HG03457 (cell line): ENCODE measurements at regions not wholly inside any gene's neighbourhood (a gene's known extent, or its start where the extent isn't known, plus 50 kb on each side); places are given as distances from the start of the nearest gene placed in this dataset.

ENCODE experiments used
- ATAC-seq: cut with Tn5 transposase; IDR thresholded peaks from one replicate; pipeline ENCODE4 v1.9.1; 2021; ENCODE audit warnings: moderate number of reproducible peaks; ENCODE audit not compliant: unreplicated experiment

- ATAC-seq, result no peak
These were observed 417.0 kb downstream of the HTR7 start for GRCh38 chr10:90440870-90441269.

GRCh38 chr10:90443342-90443741 lies 414.5 kb downstream of the HTR7 start:
- ATAC-seq, result no peak

- ATAC-seq, result no peak
These were observed 410.0 kb downstream of the HTR7 start for GRCh38 chr10:90447831-90448230.

- no peak for ATAC-seq
These were observed 407.0 kb downstream of the HTR7 start for GRCh38 chr10:90450797-90451196.

GRCh38 chr10:90451283-90451682 lies 406.6 kb downstream of the HTR7 start:
- ATAC-seq, result no peak

GRCh38 chr10:90458054-90458453 lies 399.8 kb downstream of the HTR7 start:
- ATAC-seq, result no peak

GRCh38 chr10:90458571-90458970 lies 399.3 kb downstream of the HTR7 start:
- no peak for ATAC-seq

GRCh38 chr10:90461437-90462155 lies 396.2 kb downstream of the HTR7 start:
- ATAC-seq, result no peak

- ATAC-seq, result no peak
These were observed 394.9 kb downstream of the HTR7 start for GRCh38 chr10:90462749-90463470.

- ATAC-seq, result no peak
These were observed 393.5 kb downstream of the HTR7 start for GRCh38 chr10:90464329-90464728.

GRCh38 chr10:90470966-90471365 lies 386.9 kb downstream of the HTR7 start:
- ATAC-seq, result no peak

- no peak for ATAC-seq
These were observed 377.4 kb downstream of the HTR7 start for GRCh38 chr10:90480466-90480865.

- no peak for ATAC-seq
These were observed 376.4 kb downstream of the HTR7 start for GRCh38 chr10:90481326-90481923.

- ATAC-seq, result no peak
These were observed 373.3 kb downstream of the HTR7 start for GRCh38 chr10:90484518-90484917.

GRCh38 chr10:90494183-90494582 lies 363.7 kb downstream of the HTR7 start:
- no peak for ATAC-seq

GRCh38 chr10:90504172-90504571 lies 353.7 kb downstream of the HTR7 start:
- no peak for ATAC-seq

- ATAC-seq, result no peak
These were observed 331.1 kb downstream of the HTR7 start for GRCh38 chr10:90526721-90527120.

GRCh38 chr10:90530521-90530920 lies 327.3 kb downstream of the HTR7 start:
- no peak for ATAC-seq

- ATAC-seq, result no peak
These were observed 300.5 kb downstream of the HTR7 start for GRCh38 chr10:90557385-90557784.

GRCh38 chr10:90560331-90560730 lies 297.5 kb downstream of the HTR7 start:
- ATAC-seq, result no peak

GRCh38 chr10:90561666-90562065 lies 296.2 kb downstream of the HTR7 start:
- no peak for ATAC-seq
